ENCODE measurements at regions not wholly inside any gene's neighbourhood (a gene's known extent, or its start where the extent isn't known, plus 50 kb on each side); places are given as distances from the start of the nearest gene placed in this dataset.
A peak's percentile ranks its signal among the peaks of the same experiment; 100 is the strongest.

DNA sequence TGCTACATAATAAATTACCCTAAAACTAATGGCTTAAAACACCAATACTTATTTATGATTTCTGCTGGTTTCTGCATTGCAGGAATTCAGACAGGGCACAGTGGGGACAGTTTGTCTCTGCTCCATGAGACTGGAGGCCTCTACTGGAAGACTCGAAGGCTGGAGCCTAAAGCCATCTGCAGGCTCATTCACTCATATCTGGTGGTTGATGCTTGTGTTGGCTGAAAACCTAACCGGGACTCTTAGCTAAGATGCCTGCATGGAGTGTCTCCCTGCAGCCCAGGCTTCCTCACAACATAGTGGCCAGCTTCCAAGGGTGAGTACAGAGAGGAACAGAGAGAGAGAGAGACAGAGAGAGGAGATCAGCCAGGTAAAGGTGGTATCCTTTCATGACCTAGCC is 195.5 kb upstream of the FOXA2 start:
- no peaks in the 10 kb centered on the region for H3K27me3 Mint-ChIP-seq (ENCODE audit: unreplicated experiment)
- no peak for DNase-seq (ENCODE audit: extremely low spot score, unreplicated experiment)

GRCh38 chr20:22781869-22782268 is 197.5 kb upstream of the FOXA2 start:
- Mint-ChIP-seq H3K36me3 (ENCODE audit: unreplicated experiment) (no peaks in the 10 kb centered on the region), H3K27ac (ENCODE audit: unreplicated experiment) (no peak overlapping the region), H3K4me3 (ENCODE audit: unreplicated experiment) (no peak overlapping the region), H3K9me3 (ENCODE audit: unreplicated experiment) (no peaks in the 10 kb centered on the region), H3K4me1 (ENCODE audit: unreplicated experiment) (peaks cover 3% of the 10 kb centered on the region), H3K27me3 (ENCODE audit: unreplicated experiment) (no peaks in the 10 kb centered on the region)
- TF ChIP-seq CTCF (IDR thresholded peaks at IDR 0.05), result no peak
- DNase-seq (ENCODE audit: extremely low spot score, unreplicated experiment), result no peak

More for the DNA sequence above, 195.5 kb upstream of the FOXA2 start:
- Mint-ChIP-seq H3K4me1 (ENCODE audit: unreplicated experiment) (peaks cover 8% of the 10 kb centered on the region), H3K27ac (ENCODE audit: unreplicated experiment) (no peak overlapping the region), H3K9me3 (ENCODE audit: unreplicated experiment) (peaks cover 5% of the 10 kb centered on the region), H3K36me3 (ENCODE audit: unreplicated experiment) (no peaks in the 10 kb centered on the region), H3K4me3 (ENCODE audit: unreplicated experiment) (no peak overlapping the region)
- TF ChIP-seq CTCF (IDR thresholded peaks at IDR 0.05), result no peak

GRCh38 chr20:22789676-22790075 is 205.3 kb upstream of the FOXA2 start:
- Mint-ChIP-seq H3K36me3 (ENCODE audit: unreplicated experiment) (peaks cover 3% of the 10 kb centered on the region), H3K27ac (ENCODE audit: unreplicated experiment) (peak overlapping the region; percentile 63), H3K27me3 (ENCODE audit: unreplicated experiment) (no peaks in the 10 kb centered on the region), H3K4me1 (ENCODE audit: unreplicated experiment) (peaks cover 27% of the 10 kb centered on the region), H3K4me3 (ENCODE audit: unreplicated experiment) (no peak overlapping the region), H3K9me3 (ENCODE audit: unreplicated experiment) (peaks cover 2% of the 10 kb centered on the region)
- no peak for TF ChIP-seq CTCF (IDR thresholded peaks at IDR 0.05)
- DNase-seq (ENCODE audit: extremely low spot score, unreplicated experiment), result no peak

- H3K27ac Mint-ChIP-seq (ENCODE audit: unreplicated experiment), result no peak overlapping the region
These were observed 207.0 kb upstream of the FOXA2 start for GRCh38 chr20:22791396-22791795.

GRCh38 chr20:22791877-22792525 is 207.6 kb upstream of the FOXA2 start:
- H3K4me1 Mint-ChIP-seq (ENCODE audit: unreplicated experiment), result peaks cover 49% of the 10 kb centered on the region
- peaks cover 2% of the 10 kb centered on the region for H3K9me3 Mint-ChIP-seq (ENCODE audit: unreplicated experiment)
- peak overlapping the region; percentile 69 for H3K27ac Mint-ChIP-seq (ENCODE audit: unreplicated experiment)
- no peaks in the 10 kb centered on the region for H3K27me3 Mint-ChIP-seq (ENCODE audit: unreplicated experiment)
- no peak for TF ChIP-seq CTCF (IDR thresholded peaks at IDR 0.05)
- no peak for DNase-seq (ENCODE audit: extremely low spot score, unreplicated experiment)
- no peak overlapping the region for H3K4me3 Mint-ChIP-seq (ENCODE audit: unreplicated experiment)
- peaks cover 3% of the 10 kb centered on the region for H3K36me3 Mint-ChIP-seq (ENCODE audit: unreplicated experiment)

More at GRCh38 chr20:22791396-22791795, 207.0 kb upstream of the FOXA2 start:
- TF ChIP-seq CTCF (IDR thresholded peaks at IDR 0.05), result no peak
- peaks cover 44% of the 10 kb centered on the region for H3K4me1 Mint-ChIP-seq (ENCODE audit: unreplicated experiment)
- no peaks in the 10 kb centered on the region for H3K27me3 Mint-ChIP-seq (ENCODE audit: unreplicated experiment)
- no peak for DNase-seq (ENCODE audit: extremely low spot score, unreplicated experiment)
- peaks cover 3% of the 10 kb centered on the region for H3K36me3 Mint-ChIP-seq (ENCODE audit: unreplicated experiment)
- H3K9me3 Mint-ChIP-seq (ENCODE audit: unreplicated experiment), result peaks cover 2% of the 10 kb centered on the region
- no peak overlapping the region for H3K4me3 Mint-ChIP-seq (ENCODE audit: unreplicated experiment)
